ENCODE measurements at regions not wholly inside any gene's neighbourhood (a gene's known extent, or its start where the extent isn't known, plus 50 kb on each side); places are given as distances from the start of the nearest gene placed in this dataset.

- intact Hi-C loops (cut with DNase I), result no loop called here
- H3K9me3 ChIP-seq (ENCODE audit: control insufficient read depth in 2 of 3, insufficient read depth in 1 of 3, low read length in 3 of 3), result no peaks in the 10 kb centered on the region
- H3K27ac ChIP-seq (ENCODE audit: low read depth in 2 of 2, low read length in 2 of 2), result peak overlapping the region; percentile 12 to 59
- H3K9ac ChIP-seq (ENCODE audit: low read length in 3 of 3), result no peak overlapping the region
- H3K36me3 ChIP-seq (ENCODE audit: control insufficient read depth in 2 of 3, insufficient read depth in 3 of 3, low read length in 3 of 3), result no peaks in the 10 kb centered on the region
- DNase-seq (peak in 1 of 5 donors; percentile 51), FAIRE-seq (no peak)
- H3K4me1 ChIP-seq (ENCODE audit: control insufficient read depth in 2 of 3, insufficient read depth in 2 of 3, low read depth in 1 of 3, low read length in 3 of 3), result peaks cover 0 to 14% (median 7%) of the 10 kb centered on the region in 3 donors
- no peak overlapping the region for H3K4me3 ChIP-seq (ENCODE audit: low read length in 3 of 3)
- H3K27me3 ChIP-seq (ENCODE audit: control insufficient read depth, insufficient read depth, low read length), result no peaks in the 10 kb centered on the region
- TF ChIP-seq, protein P1, sequence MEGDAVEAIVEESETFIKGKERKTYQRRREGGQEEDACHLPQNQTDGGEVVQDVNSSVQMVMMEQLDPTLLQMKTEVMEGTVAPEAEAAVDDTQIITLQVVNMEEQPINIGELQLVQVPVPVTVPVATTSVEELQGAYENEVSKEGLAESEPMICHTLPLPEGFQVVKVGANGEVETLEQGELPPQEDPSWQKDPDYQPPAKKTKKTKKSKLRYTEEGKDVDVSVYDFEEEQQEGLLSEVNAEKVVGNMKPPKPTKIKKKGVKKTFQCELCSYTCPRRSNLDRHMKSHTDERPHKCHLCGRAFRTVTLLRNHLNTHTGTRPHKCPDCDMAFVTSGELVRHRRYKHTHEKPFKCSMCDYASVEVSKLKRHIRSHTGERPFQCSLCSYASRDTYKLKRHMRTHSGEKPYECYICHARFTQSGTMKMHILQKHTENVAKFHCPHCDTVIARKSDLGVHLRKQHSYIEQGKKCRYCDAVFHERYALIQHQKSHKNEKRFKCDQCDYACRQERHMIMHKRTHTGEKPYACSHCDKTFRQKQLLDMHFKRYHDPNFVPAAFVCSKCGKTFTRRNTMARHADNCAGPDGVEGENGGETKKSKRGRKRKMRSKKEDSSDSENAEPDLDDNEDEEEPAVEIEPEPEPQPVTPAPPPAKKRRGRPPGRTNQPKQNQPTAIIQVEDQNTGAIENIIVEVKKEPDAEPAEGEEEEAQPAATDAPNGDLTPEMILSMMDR (IDR thresholded peaks at IDR 0.05; ENCODE audit: borderline replicate concordance, extremely low read depth, insufficient read depth), result no peak
Observed at GRCh38 chr20:50379991-50380696, 130.0 kb upstream of the PTPN1 start.

- Histone ChIP-seq H3K9ac (ENCODE audit: low read length in 3 of 3) (no peak overlapping the region), H3K36me3 (ENCODE audit: control insufficient read depth in 2 of 3, insufficient read depth in 3 of 3, low read length in 3 of 3) (no peaks in the 10 kb centered on the region), H3K27ac (ENCODE audit: low read depth in 2 of 2, low read length in 2 of 2) (no peak overlapping the region), H3K4me3 (ENCODE audit: low read length in 3 of 3) (no peak overlapping the region), H3K27me3 (ENCODE audit: control insufficient read depth, insufficient read depth, low read length) (no peaks in the 10 kb centered on the region), H3K9me3 (ENCODE audit: control insufficient read depth in 2 of 3, insufficient read depth in 1 of 3, low read length in 3 of 3) (no peaks in the 10 kb centered on the region), H3K4me1 (ENCODE audit: control insufficient read depth in 2 of 3, insufficient read depth in 2 of 3, low read depth in 1 of 3, low read length in 3 of 3) (peaks cover 0 to 14% (median 7%) of the 10 kb centered on the region in 3 donors)
- TF ChIP-seq, protein P1 (IDR thresholded peaks at IDR 0.05; ENCODE audit: borderline replicate concordance, extremely low read depth, insufficient read depth), result no peak
- no peak for FAIRE-seq
- DNase-seq, result peak in 1 of 5 donors; percentile 62
- intact Hi-C loops (cut with DNase I), result no loop called here
Observed at GRCh38 chr20:50380697-50381040, 129.5 kb upstream of the PTPN1 start.

DNA sequence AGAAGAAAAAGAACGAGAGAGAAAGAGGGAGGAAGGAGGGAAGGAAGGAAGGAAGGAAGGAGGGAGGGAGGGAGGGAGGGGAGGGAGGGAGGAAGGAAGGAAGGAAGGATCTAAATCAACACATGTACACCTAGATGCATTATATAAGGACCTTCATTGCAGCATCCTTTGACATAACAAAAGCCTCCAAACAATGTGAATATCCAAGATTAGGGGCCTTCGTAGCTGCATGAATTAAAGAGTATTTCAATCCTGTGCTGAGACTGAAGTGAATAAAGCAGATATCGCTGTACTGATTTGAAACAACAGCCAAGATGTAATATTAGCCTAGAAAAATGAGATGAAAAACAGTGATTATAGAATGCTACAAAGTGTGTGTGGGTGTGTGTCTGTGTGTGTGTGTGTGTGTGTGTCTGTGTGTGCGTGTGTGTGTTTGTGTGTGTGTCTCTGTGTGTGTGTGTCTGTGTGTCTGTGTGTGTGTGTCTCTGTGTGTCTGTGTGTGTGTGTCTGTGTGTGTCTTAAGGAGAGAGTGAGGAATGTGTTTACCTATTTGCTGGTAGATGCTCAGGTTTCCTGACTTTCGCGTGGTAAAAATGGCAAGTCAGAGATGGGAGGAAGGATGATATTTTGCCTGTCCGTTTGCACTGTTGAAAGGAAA, 129.0 kb upstream of the PTPN1 start:
- intact Hi-C loops (cut with DNase I), result no loop called here
- DNase-seq (peak in 1 of 5 donors; percentile 0), FAIRE-seq (no peak)
- no peak overlapping the region for H3K27ac ChIP-seq (ENCODE audit: low read depth in 2 of 2, low read length in 2 of 2)
- no peak overlapping the region for H3K9ac ChIP-seq (ENCODE audit: low read length in 3 of 3)
- H3K4me1 ChIP-seq (ENCODE audit: control insufficient read depth in 2 of 3, insufficient read depth in 2 of 3, low read depth in 1 of 3, low read length in 3 of 3), result peaks cover 0 to 14% (median 7%) of the 10 kb centered on the region in 3 donors
- H3K27me3 ChIP-seq (ENCODE audit: control insufficient read depth, insufficient read depth, low read length), result no peaks in the 10 kb centered on the region
- H3K36me3 ChIP-seq (ENCODE audit: control insufficient read depth in 2 of 3, insufficient read depth in 3 of 3, low read length in 3 of 3), result no peaks in the 10 kb centered on the region
- no peaks in the 10 kb centered on the region for H3K9me3 ChIP-seq (ENCODE audit: control insufficient read depth in 2 of 3, insufficient read depth in 1 of 3, low read length in 3 of 3)
- TF ChIP-seq, protein P1 (IDR thresholded peaks at IDR 0.05; ENCODE audit: borderline replicate concordance, extremely low read depth, insufficient read depth), result no peak
- no peak overlapping the region for H3K4me3 ChIP-seq (ENCODE audit: low read length in 3 of 3)

All from kidney (tissue), 13 donors.